ENCODE measurements at regions not wholly inside any gene's neighbourhood (a gene's known extent, or its start where the extent isn't known, plus 50 kb on each side); places are given as distances from the start of the nearest gene placed in this dataset.
A peak's percentile ranks its signal among the peaks of the same experiment; 100 is the strongest.

DNA sequence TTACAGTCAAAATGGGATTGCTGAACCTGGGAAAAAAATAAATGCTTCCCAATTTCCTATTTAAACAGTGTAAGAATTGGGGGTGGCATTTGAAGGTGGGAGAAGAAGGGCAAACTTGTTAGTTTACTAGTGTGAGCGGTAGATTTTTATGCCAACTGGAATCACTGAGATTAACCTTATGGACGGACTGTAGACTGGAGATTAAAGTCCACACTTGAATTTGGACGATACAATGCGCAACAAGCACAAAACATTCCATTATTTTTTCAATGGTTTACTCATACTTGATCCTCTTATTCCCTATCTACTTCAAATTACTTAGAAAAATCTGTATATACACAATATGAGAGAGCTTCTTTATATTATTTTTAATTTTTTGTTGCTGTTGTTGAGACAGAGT, 269.6 kb upstream of the KLF14 start:
- no peak overlapping the region for H3K4me2 ChIP-seq (replicated peaks; ENCODE audit: extremely low read depth, low read length, poor library complexity, severe bottlenecking)
- Mint-ChIP-seq H3K27ac (no peak overlapping the region), H3K36me3 (peaks cover 3 to 7% of the 10 kb centered on the region in 2 donors), H3K4me1 (peaks cover 25% of the 10 kb centered on the region), H3K27me3 (ENCODE audit: low read depth in 3 of 3) (peaks cover 0 to 2% (median 0%) of the 10 kb centered on the region in 3 donors), H3K4me3 (no peak overlapping the region), H3K9me3 (peaks cover 0 to 5% (median 0%) of the 10 kb centered on the region in 7 donors)
- no peak overlapping the region for H3K4me3 ChIP-seq (replicated peaks in 1 of 3; ENCODE audit: low read depth in 2 of 3, low read length in 3 of 3)
- H3K79me2 ChIP-seq (ENCODE audit: insufficient read depth, low read length), result peaks cover 6% of the 10 kb centered on the region
- H3K4me1 ChIP-seq (ENCODE audit: control insufficient read depth in 1 of 2, insufficient read depth in 2 of 2, low read length in 2 of 2), result peaks cover 17 to 20% of the 10 kb centered on the region in 2 donors
- no CpG with 5 or more reads among the region's 4 CpGs for WGBS (ENCODE audit: insufficient coverage)
- DNase-seq, result no peak
- no peaks in the 10 kb centered on the region for H3K36me3 ChIP-seq (replicated peaks in 1 of 2; ENCODE audit: control insufficient read depth in 1 of 2, insufficient read depth in 2 of 2, low read length in 2 of 2)
- no peak overlapping the region for H2AFZ ChIP-seq (ENCODE audit: insufficient read depth, low read depth, low read length, poor library complexity, severe bottlenecking)
- TF ChIP-seq, protein P1, sequence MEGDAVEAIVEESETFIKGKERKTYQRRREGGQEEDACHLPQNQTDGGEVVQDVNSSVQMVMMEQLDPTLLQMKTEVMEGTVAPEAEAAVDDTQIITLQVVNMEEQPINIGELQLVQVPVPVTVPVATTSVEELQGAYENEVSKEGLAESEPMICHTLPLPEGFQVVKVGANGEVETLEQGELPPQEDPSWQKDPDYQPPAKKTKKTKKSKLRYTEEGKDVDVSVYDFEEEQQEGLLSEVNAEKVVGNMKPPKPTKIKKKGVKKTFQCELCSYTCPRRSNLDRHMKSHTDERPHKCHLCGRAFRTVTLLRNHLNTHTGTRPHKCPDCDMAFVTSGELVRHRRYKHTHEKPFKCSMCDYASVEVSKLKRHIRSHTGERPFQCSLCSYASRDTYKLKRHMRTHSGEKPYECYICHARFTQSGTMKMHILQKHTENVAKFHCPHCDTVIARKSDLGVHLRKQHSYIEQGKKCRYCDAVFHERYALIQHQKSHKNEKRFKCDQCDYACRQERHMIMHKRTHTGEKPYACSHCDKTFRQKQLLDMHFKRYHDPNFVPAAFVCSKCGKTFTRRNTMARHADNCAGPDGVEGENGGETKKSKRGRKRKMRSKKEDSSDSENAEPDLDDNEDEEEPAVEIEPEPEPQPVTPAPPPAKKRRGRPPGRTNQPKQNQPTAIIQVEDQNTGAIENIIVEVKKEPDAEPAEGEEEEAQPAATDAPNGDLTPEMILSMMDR (IDR thresholded peaks at IDR 0.05), result no peak
- H3K9ac ChIP-seq (ENCODE audit: insufficient read depth, low read length, poor library complexity, severe bottlenecking), result no peak overlapping the region
- H3K9me3 ChIP-seq (replicated peaks in 1 of 2; ENCODE audit: control insufficient read depth in 1 of 2, insufficient read depth in 1 of 2, low read length in 2 of 2), result no peaks in the 10 kb centered on the region
- peaks cover 87% of the 10 kb centered on the region for H4K20me1 ChIP-seq (ENCODE audit: insufficient read depth, low read length)
- H3K27me3 ChIP-seq (ENCODE audit: control insufficient read depth in 2 of 2, insufficient read depth in 2 of 2, low read length in 2 of 2), result no peaks in the 10 kb centered on the region
- no peak overlapping the region for H3K27ac ChIP-seq (ENCODE audit: low read depth in 1 of 2, low read length in 2 of 2)
- intact Hi-C loops (cut with micrococcal nuclease), result no loop called here

DNA sequence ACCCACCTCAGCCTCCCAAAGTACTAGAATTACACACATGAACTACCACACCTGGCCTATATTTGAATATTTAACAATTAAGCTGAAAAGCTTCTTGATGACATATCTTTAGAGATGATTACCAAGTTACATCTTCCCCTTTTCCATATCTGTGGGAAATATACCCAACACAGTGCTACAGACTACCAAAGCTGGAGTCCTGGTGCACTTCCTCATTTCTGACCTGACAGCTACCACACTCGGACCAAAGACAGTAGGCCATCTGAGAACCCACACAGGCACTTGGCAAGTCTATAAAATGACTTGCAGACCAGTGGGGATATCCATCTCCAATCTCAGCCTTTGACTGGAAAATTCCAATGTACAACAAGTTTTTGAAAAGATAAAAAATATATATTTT, 270.4 kb upstream of the KLF14 start:
- peaks cover 0 to 6% of the 10 kb centered on the region in 2 donors for H3K36me3 Mint-ChIP-seq
- Histone ChIP-seq H3K27me3 (ENCODE audit: control insufficient read depth in 2 of 2, insufficient read depth in 2 of 2, low read length in 2 of 2) (no peaks in the 10 kb centered on the region), H3K79me2 (ENCODE audit: insufficient read depth, low read length) (peaks cover 11% of the 10 kb centered on the region), H3K9me3 (replicated peaks in 1 of 2; ENCODE audit: control insufficient read depth in 1 of 2, insufficient read depth in 1 of 2, low read length in 2 of 2) (no peaks in the 10 kb centered on the region), H4K20me1 (ENCODE audit: insufficient read depth, low read length) (peaks cover 80% of the 10 kb centered on the region), H3K9ac (ENCODE audit: insufficient read depth, low read length, poor library complexity, severe bottlenecking) (no peak overlapping the region), H3K4me3 (replicated peaks in 1 of 3; ENCODE audit: low read depth in 2 of 3, low read length in 3 of 3) (no peak overlapping the region), H3K36me3 (replicated peaks in 1 of 2; ENCODE audit: control insufficient read depth in 1 of 2, insufficient read depth in 2 of 2, low read length in 2 of 2) (no peaks in the 10 kb centered on the region), H3K4me1 (ENCODE audit: control insufficient read depth in 1 of 2, insufficient read depth in 2 of 2, low read length in 2 of 2) (peaks cover 20 to 21% of the 10 kb centered on the region in 2 donors), H3K27ac (ENCODE audit: low read depth in 1 of 2, low read length in 2 of 2) (no peak overlapping the region), H3K4me2 (replicated peaks; ENCODE audit: extremely low read depth, low read length, poor library complexity, severe bottlenecking) (no peak overlapping the region), H2AFZ (ENCODE audit: insufficient read depth, low read depth, low read length, poor library complexity, severe bottlenecking) (no peak overlapping the region)
- H3K27ac Mint-ChIP-seq, result peak overlapping the region in 4 of 7 donors; percentile 59 to 69 (median 65)
- DNase-seq, result peak; percentile 56 to 74 (median 67)
- WGBS (ENCODE audit: insufficient coverage), result 0% methylated on average over 1 of the region's 1 CpG
- intact Hi-C loops (cut with micrococcal nuclease), result no loop called here
- peaks cover 0 to 5% (median 0%) of the 10 kb centered on the region in 7 donors for H3K9me3 Mint-ChIP-seq
- H3K4me1 Mint-ChIP-seq, result peaks cover 29% of the 10 kb centered on the region
- H3K27me3 Mint-ChIP-seq (ENCODE audit: low read depth in 3 of 3), result peaks cover 0 to 1% (median 0%) of the 10 kb centered on the region in 3 donors
- TF ChIP-seq, protein P1 (IDR thresholded peaks at IDR 0.05), result no peak
- H3K4me3 Mint-ChIP-seq, result no peak overlapping the region

Measured in CD14-positive monocyte (primary cell).